Liver (tissue), 8 donors: ENCODE measurements at regions not wholly inside any gene's neighbourhood (a gene's known extent, or its start where the extent isn't known, plus 50 kb on each side); places are given as distances from the start of the nearest gene placed in this dataset.
A peak's percentile ranks its signal among the peaks of the same experiment; 100 is the strongest.

Source experiments
- DNase-seq: peaks from one replicate; pipeline ENCODE4 v3.0.0-alpha.2; 2017; ENCODE audit warnings: low spot score
- H3K27ac ChIP-seq, 2 donors: one replicate each; pipeline ENCODE4 v1.7.0; 2013; ENCODE audit warnings: inconsistent platforms in 2 of 2, low read length in 2 of 2, control low read depth in 1 of 2, low read depth in 1 of 2, mild to moderate bottlenecking in 1 of 2
- H3K27me3 ChIP-seq, 4 donors: one replicate each; pipeline versions ENCODE4 v1.6.1 to v1.7.0; 2013; ENCODE audit warnings: low read length in 3 of 4, inconsistent platforms in 1 of 4, mild to moderate bottlenecking in 1 of 4, moderate library complexity in 1 of 4; ENCODE audit not compliant: control insufficient read depth in 4 of 4, insufficient read depth in 4 of 4
- H3K36me3 ChIP-seq, 4 donors: one replicate each; pipeline versions ENCODE4 v1.6.1 to v1.7.0; 2013; ENCODE audit warnings: low read length in 3 of 4, mild to moderate bottlenecking in 3 of 4, low read depth in 1 of 4, moderate library complexity in 1 of 4; ENCODE audit not compliant: control insufficient read depth in 4 of 4, insufficient read depth in 3 of 4
- H3K4me1 ChIP-seq, 4 donors: one replicate each; pipeline versions ENCODE4 v1.6.1 to v1.7.0; 2013; ENCODE audit warnings: low read length in 3 of 4, mild to moderate bottlenecking in 3 of 4, moderate library complexity in 1 of 4; ENCODE audit not compliant: control insufficient read depth in 4 of 4, insufficient read depth in 4 of 4
- H3K4me3 ChIP-seq, 3 donors: one replicate each; pipeline versions ENCODE4 v1.6.1 to v1.7.0; 2013; ENCODE audit warnings: low read length in 3 of 3, control low read depth in 1 of 3, low read depth in 1 of 3, mild to moderate bottlenecking in 1 of 3
- H3K9ac ChIP-seq, 2 donors: one replicate each; pipeline ENCODE4 v1.7.0; 2013; ENCODE audit warnings: low read length in 2 of 2, mild to moderate bottlenecking in 2 of 2, moderate library complexity in 2 of 2, control low read depth in 1 of 2, low read depth in 1 of 2
- H3K9me3 ChIP-seq, 4 donors: one replicate each; pipeline versions ENCODE4 v1.6.1 to v1.7.0; 2013; ENCODE audit warnings: low read length in 3 of 4; ENCODE audit not compliant: control insufficient read depth in 4 of 4
- ATF3 ChIP-seq: IDR thresholded peaks from 2 replicates; pipeline ENCODE4 v1.6.1; 2016; ENCODE audit warnings: antibody characterized with exemption
- CTCF ChIP-seq: fragments of 150-350 bp; IDR thresholded peaks from 2 replicates; pipeline ENCODE4 v1.5.1; 2017; ENCODE audit warnings: improper control_type of control experiment, low read depth, low read length; ENCODE audit not compliant: missing input control
- EGR1 ChIP-seq, 2 donors: IDR thresholded peaks; 2 replicates each; pipeline ENCODE4 v1.6.1; 2016 to 2018; ENCODE audit warnings: antibody characterized with exemption in 2 of 2, low read depth in 2 of 2
- FOXA1 ChIP-seq: IDR thresholded peaks from 2 replicates; pipeline ENCODE4 v1.6.1; 2016; ENCODE audit warnings: antibody characterized with exemption
- FOXA2 ChIP-seq: IDR thresholded peaks from 2 replicates; pipeline ENCODE4 v1.6.1; 2016; ENCODE audit warnings: antibody characterized with exemption
- GABPA ChIP-seq, 2 donors: IDR thresholded peaks in 1 of 2; conservative IDR thresholded peaks in 1 of 2; 2 replicates each; pipeline ENCODE4 v1.6.1; 2016; ENCODE audit warnings: antibody characterized with exemption in 2 of 2, mild to moderate bottlenecking in 1 of 2, moderate library complexity in 1 of 2
- HNF4A ChIP-seq, 2 donors: conservative IDR thresholded peaks; 2 replicates each; pipeline ENCODE4 v1.6.1; 2016; ENCODE audit warnings: antibody characterized with exemption in 2 of 2, mild to moderate bottlenecking in 2 of 2
- HNF4G ChIP-seq: IDR thresholded peaks from 2 replicates; pipeline ENCODE4 v1.6.1; 2016; ENCODE audit warnings: antibody characterized with exemption
- JUND ChIP-seq, 2 donors: IDR thresholded peaks; 2 replicates each; pipeline ENCODE4 v1.6.1; 2016; ENCODE audit warnings: antibody characterized with exemption in 2 of 2
- MAX ChIP-seq: IDR thresholded peaks from 2 replicates; pipeline ENCODE4 v1.6.1; 2016; ENCODE audit warnings: antibody characterized with exemption
- NR2F2 ChIP-seq: IDR thresholded peaks from 2 replicates; pipeline ENCODE4 v1.6.1; 2016; ENCODE audit warnings: antibody characterized with exemption
- RAD21 ChIP-seq, 2 donors: IDR thresholded peaks; 2 replicates each; pipeline ENCODE4 v1.6.1; 2016; ENCODE audit warnings: antibody characterized with exemption in 2 of 2, mild to moderate bottlenecking in 2 of 2
- REST ChIP-seq: IDR thresholded peaks from 2 replicates; pipeline ENCODE4 v1.6.1; 2016; ENCODE audit warnings: antibody characterized with exemption, mild to moderate bottlenecking
- RXRA ChIP-seq, 2 donors: IDR thresholded peaks; 2 replicates each; pipeline ENCODE4 v1.6.1; 2017 to 2018; ENCODE audit warnings: antibody characterized with exemption in 2 of 2, mild to moderate bottlenecking in 1 of 2
- SP1 ChIP-seq: IDR thresholded peaks from 2 replicates; pipeline ENCODE4 v1.6.1; 2018; ENCODE audit warnings: antibody characterized with exemption, mild to moderate bottlenecking
- TAF1 ChIP-seq: conservative IDR thresholded peaks from 2 replicates; pipeline ENCODE4 v1.6.1; 2016; ENCODE audit warnings: antibody characterized with exemption, mild to moderate bottlenecking
- YY1 ChIP-seq: IDR thresholded peaks from 2 replicates; pipeline ENCODE4 v1.6.1; 2016; ENCODE audit warnings: antibody characterized with exemption, mild to moderate bottlenecking
- WGBS: extraction: QIAGEN DNeasy Blood & Tissue Kit; methylation state at CpG from one replicate; pipeline ENCODE4 v1.1.7; 2013; 5-methylcytosine and 5-hydroxymethylcytosine counted together
- donor health status: healthy.
- donor health status: healthy.
- donor health status: healthy.
- donor health status: healthy.
- donor health status: healthy.

GRCh38 chr16:65769055-65769465 lies 597.4 kb upstream of the CDH5 start:
- WGBS: 64% methylated on average over 1 of the region's 1 CpG
- no peak overlapping the region for H3K9ac ChIP-seq
- peaks cover 0 to 4% (median 3%) of the 10 kb centered on the region in 4 donors for H3K9me3 ChIP-seq
- no peaks in the 10 kb centered on the region for H3K4me1 ChIP-seq
- DNase-seq: no peak
- H3K4me3 ChIP-seq: no peak overlapping the region
- H3K27me3 ChIP-seq: no peaks in the 10 kb centered on the region
- no peak overlapping the region for H3K27ac ChIP-seq
- H3K36me3 ChIP-seq: no peaks in the 10 kb centered on the region
- TF ChIP-seq SP1 (no peak), YY1 (no peak), EGR1 (IDR thresholded peaks at IDR 0.05; ENCODE audit: low read depth in 2 of 2) (no peak), RAD21 (IDR thresholded peaks at IDR 0.05) (no peak), JUND (IDR thresholded peaks at IDR 0.05) (no peak), ATF3 (no peak), REST (no peak)

- Histone ChIP-seq H3K27me3 (no peaks in the 10 kb centered on the region), H3K36me3 (no peaks in the 10 kb centered on the region), H3K4me1 (no peaks in the 10 kb centered on the region), H3K4me3 (no peak overlapping the region), H3K27ac (no peak overlapping the region), H3K9ac (no peak overlapping the region), H3K9me3 (peaks cover 0 to 4% (median 3%) of the 10 kb centered on the region in 4 donors)
- DNase-seq: no peak
- WGBS: 55% methylated on average over 4 of the region's 4 CpGs
- TF ChIP-seq YY1 (no peak), HNF4A (conservative IDR thresholded peaks at IDR 0.05) (no peak)
Measured at GRCh38 chr16:65767125-65767524, 599.4 kb upstream of the CDH5 start.

GRCh38 chr16:65763640-65764305 lies 602.7 kb upstream of the CDH5 start:
- DNase-seq: no peak
- H3K36me3 ChIP-seq: no peaks in the 10 kb centered on the region
- H3K4me1 ChIP-seq: no peaks in the 10 kb centered on the region
- no peaks in the 10 kb centered on the region for H3K27me3 ChIP-seq
- no peak overlapping the region for H3K4me3 ChIP-seq
- no peaks in the 10 kb centered on the region for H3K9me3 ChIP-seq
- H3K9ac ChIP-seq: no peak overlapping the region
- H3K27ac ChIP-seq: no peak overlapping the region
- WGBS: 69% methylated on average over 7 of the region's 7 CpGs
- TF ChIP-seq RAD21 (IDR thresholded peaks at IDR 0.05): no peak
- no peak for TF ChIP-seq FOXA2
- peak; percentile 71 to 76 for TF ChIP-seq HNF4A (conservative IDR thresholded peaks at IDR 0.05)
- no peak for TF ChIP-seq CTCF
- no peak for TF ChIP-seq MAX
- TF ChIP-seq YY1: no peak
- no peak for TF ChIP-seq NR2F2
- TF ChIP-seq JUND (IDR thresholded peaks at IDR 0.05): no peak
- TF ChIP-seq HNF4G: peak; percentile 18
- no peak for TF ChIP-seq FOXA1
- no peak for TF ChIP-seq TAF1
- no peak for TF ChIP-seq EGR1 (IDR thresholded peaks at IDR 0.05; ENCODE audit: low read depth in 2 of 2)
- TF ChIP-seq GABPA (IDR thresholded peaks at IDR 0.05 in 1 of 2, conservative IDR thresholded peaks at IDR 0.05 in 1 of 2): no peak
- no peak for TF ChIP-seq REST
- TF ChIP-seq RXRA (IDR thresholded peaks at IDR 0.05): peak in 1 of 2 donors; percentile 19
- peak; percentile 52 for TF ChIP-seq SP1
- no peak for TF ChIP-seq ATF3
